Medulla oblongata (tissue), 1 donor: ENCODE measurements at regions not wholly inside any gene's neighbourhood (a gene's known extent, or its start where the extent isn't known, plus 50 kb on each side); places are given as distances from the start of the nearest gene placed in this dataset.
"Not testable (repeated sequence)": the region's sequence is repeated elsewhere in the genome, so short reads cannot be mapped to it uniquely, and the experiment has no call there.

Experiments used
- DNase-seq: peaks from one replicate; pipeline ENCODE4 v3.0.0-alpha.2; 2015; ENCODE audit errors: extremely low spot score

DNA sequence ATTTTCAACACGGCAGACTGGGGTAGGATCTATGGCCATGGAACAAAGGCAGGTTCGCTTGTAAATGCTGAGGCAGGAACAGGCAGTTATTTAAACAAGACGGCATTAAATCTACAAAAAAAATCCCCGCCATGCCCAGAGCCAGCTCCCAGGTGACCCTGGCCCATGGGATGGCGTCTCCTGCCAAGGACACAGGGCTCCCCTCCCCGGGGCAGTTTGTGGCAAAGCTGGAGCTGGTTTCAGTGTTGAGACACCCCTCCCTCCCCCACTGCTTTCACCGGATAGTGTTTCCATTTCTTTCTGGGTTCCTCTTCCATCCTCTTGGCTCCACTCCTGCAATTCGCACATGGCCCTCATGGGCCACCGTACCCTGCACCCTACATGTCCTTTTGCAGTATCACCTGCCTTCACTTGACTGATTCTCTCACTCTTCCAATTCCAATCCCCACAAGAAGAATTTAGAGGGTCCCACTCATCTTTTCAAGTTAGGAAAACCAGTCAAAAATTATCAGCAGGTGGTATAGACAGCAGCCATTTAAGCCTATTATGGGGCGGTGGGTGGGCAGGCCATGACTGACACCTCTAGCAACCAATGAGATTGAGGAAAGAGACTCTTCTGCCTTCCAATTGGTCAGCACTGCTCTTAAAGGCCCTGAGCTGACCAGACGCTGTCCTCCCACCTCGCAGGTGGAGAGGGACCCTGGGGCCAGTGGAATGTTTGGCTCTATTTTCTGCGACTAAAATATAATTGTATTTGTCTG, 52.0 kb downstream of the OLIG1 start:
- peak; percentile 52 for DNase-seq

- no peak for DNase-seq
Measured at GRCh38 chr21:33122507-33122906, 52.6 kb downstream of the OLIG1 start.

DNA sequence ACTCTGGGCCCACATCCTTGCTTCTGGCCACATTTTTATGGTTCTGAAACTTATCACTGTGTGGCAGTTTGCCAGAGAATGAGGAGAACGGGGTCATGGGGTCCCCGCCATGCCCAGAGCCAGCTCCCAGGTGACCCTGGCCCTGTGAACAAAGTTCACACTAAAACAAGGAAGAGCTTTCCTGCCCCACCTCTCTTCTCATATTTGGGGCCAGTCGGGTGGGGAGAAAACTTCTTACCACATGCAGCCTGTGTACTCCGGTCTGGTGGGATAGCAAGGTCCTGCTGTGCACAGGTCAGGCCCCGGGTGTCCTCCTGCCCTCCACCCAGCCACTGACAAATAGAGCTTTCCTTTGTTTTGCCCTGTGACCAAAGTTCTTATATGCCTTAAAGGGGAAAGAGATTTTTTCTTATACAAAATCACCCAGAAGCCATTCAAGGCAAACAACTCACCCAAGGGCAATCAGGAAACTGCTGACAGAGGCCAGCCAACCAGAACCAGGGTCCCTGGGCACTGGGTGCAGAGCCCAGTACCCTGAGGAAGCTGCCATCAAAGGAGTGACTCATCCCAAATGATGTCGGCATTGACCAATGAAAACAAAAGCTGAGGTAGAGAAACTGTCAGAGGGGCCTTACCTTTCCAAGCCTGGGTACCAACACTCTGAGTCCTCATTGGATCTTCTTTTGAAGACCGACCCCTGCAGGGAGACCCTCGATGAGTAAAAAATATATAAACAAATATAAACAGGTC, 53.6 kb downstream of the OLIG1 start:
- DNase-seq = no peak

- no peak for DNase-seq
Measured at GRCh38 chr21:33124889-33125288, 54.9 kb downstream of the OLIG1 start.

DNA sequence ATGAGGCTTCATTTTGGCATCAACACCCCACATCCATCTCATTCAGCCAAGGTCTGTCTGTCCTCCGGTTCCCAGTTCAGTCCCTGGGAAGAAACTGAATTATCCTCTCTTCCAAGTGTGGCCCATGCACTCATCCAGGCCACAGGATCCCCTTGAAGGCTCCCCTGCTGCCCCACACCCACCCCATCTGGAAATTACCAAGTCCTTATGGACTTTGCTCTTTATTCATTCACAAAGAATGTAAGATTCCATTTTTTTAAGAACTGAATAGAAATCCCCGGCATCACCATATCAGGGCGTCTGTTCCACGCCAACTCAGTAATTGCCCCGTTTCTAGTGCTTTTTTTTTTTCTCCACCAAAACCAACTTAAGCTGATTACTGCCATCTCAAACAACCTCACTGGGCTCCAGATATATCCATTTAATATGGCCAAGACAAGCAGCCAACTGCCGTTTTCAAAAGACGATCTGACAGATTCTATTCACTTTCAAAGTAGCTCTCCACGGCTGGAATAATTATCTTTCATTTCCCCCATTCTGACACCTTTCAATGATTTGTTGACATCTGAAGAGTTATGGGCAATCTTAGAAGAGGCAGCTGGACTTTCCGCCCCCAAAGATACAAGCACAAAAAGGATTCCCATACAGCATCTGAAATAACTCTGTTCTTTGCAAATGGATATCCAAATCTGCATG, 55.9 kb downstream of the OLIG1 start:
- no peak for DNase-seq

DNA sequence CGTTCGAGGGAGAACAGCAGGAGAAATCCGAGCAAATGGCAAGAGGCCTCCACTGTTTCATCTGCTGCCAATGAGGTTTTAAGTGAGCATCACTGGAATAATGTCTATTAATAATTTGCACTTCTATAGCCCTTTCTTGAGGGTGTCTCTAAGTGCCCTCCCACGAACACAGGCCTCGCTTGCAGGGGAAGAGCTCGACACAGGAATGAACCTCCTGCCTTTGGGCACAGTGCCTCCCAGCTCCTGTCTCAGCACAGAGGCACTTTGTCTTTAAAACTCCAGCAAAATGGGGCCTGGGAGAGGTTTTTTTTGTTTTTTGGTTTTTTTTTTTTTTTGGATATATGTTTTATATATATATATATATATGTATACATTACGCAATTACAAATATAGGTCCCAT, 56.6 kb downstream of the OLIG1 start:
- peak; percentile 67 for DNase-seq

DNA sequence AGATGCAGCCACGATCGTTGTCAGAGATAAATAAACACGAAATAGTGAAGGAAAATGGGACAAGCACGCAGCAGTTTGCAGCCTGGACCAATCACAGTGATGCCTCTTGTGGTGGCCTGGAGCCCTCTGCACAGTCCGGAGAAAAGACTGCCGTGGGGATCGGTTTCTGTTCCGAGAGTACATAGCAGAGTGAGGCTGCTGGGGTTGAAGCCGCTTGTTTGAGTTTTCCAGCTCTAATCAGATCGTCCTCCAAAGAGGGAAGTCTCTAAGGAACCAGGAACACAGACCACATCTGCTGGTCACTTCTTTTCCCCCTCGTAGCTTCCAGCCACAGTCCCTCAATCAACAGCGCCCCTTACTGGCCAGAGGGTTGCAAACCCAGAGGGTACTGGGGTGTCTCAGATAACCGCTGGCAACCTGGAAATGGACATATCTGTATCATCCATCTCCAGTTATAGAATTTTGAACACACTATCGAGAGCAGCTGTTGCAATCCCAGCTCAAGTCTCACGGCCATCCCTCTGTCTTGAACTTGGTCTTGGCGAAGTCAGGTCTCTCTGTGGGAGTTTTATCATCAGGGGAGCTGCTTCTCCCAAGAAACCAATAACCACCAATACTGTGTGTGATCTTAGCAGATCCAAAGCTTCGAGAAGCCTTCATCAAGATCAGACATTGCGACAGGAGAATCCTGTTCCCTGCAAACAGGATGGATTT, 57.4 kb downstream of the OLIG1 start:
- DNase-seq = peak; percentile 97

GRCh38 chr21:33127868-33128242, 57.9 kb downstream of the OLIG1 start:
- DNase-seq = no peak

DNA sequence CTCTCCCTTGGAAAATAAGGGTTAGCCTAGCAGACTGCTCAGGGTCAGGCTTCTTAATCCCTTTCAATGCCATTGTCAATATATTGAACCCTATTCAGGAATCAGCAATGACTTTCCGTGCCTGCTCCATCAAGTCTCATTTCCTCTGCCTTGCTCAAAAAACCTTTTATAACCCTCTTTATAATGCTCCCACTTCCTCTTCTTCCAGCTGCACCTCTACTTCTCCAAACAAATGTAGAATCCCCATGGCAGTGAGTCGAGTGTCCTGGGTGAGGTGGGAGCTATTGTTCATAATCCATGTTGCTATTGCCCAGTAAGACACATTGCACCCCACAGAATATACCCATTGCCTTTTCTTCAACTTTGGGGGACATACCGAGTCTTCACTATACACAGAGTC, 58.6 kb downstream of the OLIG1 start:
- no peak for DNase-seq

GRCh38 chr21:33132054-33132453, 62.1 kb downstream of the OLIG1 start:
- no peak for DNase-seq

GRCh38 chr21:33133892-33134291, 64.0 kb downstream of the OLIG1 start:
- DNase-seq = no peak

DNA sequence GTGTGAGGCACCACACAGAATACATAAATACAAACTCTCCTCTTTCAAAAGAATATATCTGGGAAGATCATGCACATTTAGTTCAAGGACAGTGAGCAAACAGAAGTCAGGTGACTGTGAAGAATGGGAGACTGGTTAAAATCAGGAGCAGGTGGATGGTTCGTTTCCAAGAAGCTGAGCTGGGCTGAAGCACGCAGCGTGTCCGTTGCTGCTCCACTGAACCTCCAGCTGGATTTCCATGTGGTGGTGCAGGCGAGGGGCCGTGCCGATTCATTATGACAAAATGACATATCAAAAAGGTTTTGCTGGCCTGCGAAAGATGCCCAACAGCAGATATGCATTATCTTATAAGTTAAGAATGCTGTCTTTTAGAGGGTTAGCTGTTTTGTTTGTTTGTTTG, 66.0 kb downstream of the OLIG1 start:
- no peak for DNase-seq

GRCh38 chr21:33136847-33137502, 67.0 kb downstream of the OLIG1 start:
- DNase-seq = no peak

DNA sequence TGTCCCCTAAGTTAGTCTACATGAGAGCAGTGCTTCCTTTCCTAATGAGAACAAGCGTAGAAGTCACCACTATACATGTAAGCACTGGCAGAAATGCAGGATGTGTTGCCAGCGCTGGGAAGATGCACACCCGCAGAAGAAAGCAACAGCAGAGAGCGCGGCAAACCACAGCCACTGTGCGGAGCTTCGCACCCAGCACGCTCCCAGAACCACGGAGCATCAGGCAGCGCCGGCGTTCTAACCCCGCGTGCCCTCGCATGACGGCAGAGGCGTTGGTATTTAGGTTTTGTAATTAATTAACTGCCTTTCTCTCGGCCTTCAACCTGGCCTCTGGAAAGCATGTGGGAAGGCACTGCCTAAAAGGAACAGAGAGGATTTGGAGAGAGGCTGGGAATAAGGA, 69.1 kb downstream of the OLIG1 start:
- DNase-seq = no peak

DNA sequence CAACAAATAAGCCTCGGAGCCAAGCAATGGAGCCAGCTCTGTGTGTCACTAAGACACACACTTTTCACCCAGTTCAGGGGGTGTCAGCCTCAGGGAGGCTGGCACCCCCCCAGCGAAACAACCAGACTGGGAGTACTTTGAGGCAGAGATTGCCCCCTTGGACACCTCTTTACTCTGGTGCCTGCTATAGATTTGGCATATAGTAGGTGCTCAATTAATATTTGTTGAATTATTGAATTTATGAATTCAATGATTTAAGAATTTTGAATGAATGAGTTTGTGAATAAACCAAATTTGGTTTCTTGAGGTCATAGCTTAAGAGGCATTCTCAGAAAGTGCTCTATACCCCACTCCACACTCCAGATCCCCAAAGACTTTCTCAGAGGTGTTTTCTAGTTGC, 70.3 kb downstream of the OLIG1 start:
- DNase-seq = no peak

DNA sequence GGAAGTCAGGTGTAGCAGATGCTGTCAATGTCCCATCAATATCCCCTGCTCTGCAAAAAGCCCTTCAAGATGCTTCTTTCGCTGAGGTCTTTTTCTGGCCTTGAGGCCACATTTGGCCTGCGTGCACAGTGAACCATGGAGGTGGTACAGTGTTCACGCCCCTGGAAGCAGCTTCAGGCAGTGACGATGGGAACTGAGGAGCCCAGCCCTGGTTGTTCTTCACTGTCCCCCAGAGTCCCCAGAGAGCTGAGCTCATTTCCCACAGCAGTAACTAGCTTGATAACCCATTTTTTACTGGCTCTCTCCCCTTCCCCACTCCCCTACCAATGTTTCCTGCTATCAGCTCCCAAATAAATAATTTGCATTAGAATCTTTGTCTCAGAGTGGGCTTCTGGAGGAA, 76.5 kb downstream of the OLIG1 start:
- no peak for DNase-seq

- DNase-seq = no peak
Measured at GRCh38 chr21:33149181-33149580, 79.2 kb downstream of the OLIG1 start.

- DNase-seq = not testable (repeated sequence)
Measured at GRCh38 chr21:33150968-33151367, 78.8 kb upstream of the IFNAR2 start.

DNA sequence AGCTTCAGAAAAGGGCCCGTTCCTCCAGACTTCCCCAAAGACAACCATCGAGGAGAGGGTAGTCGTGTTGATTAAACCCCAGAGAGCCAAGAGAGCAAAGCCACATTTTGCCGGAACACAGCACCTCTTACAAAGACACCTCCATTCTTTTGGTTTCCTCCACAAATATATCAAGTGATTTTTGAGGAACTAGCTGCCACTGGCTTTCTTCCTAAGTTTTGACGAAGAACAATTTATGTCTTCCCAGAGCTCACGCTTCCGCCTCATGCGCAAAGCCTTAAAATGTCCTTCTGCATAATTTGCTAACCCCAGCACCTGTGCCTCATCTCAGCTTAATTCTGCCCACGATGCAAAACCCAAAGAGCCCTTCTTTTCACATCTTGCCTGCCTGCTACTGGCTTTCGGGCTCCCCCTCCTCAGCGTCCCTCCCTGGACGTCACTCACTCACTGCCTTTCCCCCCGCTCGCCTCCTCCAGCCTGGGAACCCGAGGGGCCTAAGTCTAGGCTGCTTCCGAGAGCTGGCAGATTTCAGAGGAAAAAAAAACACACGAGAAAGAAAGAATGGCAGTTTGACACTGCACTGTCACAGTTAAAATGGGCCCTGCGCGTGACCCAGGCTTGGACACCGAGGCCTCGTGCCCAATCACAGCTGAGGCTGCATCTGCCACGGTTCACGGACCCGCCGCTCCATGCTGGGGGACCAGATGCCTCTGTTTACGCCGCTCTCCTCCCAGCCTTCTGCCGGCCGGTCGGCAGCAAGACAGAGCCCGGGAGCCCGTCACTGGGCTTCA, 77.6 kb upstream of the IFNAR2 start:
- peak; percentile 14 for DNase-seq

GRCh38 chr21:33152732-33153130, 77.0 kb upstream of the IFNAR2 start:
- DNase-seq = no peak

DNA sequence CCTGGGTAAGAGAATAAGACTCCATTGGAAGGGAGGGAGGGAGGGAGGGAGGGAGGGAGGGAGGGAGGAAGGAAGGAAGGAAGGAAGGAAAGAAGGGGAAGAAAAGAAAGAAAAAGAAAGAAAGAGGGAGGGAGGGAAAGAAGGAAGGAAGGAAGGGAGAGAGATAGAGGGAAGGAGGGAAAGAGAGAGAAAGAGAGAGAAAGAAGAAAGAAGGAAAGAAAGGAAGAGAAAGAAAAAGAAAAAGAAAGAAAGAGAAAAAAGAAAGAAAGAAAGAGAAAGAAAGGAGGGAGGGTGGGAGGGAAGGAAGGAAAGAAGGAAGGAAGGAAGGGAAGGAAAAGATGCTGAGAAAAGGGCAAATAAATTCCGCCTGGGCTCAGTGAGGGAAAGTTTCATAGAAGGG, 74.7 kb upstream of the IFNAR2 start:
- no peak for DNase-seq
